HG02938 (cell line): ENCODE measurements at regions not wholly inside any gene's neighbourhood (a gene's known extent, or its start where the extent isn't known, plus 50 kb on each side); places are given as distances from the start of the nearest gene placed in this dataset.

ENCODE experiments used
- ATAC-seq: cut with Tn5 transposase; IDR thresholded peaks from one replicate; pipeline ENCODE4 v1.9.1; 2021; ENCODE audit warnings: mild to moderate bottlenecking, moderate library complexity; ENCODE audit not compliant: unreplicated experiment

DNA sequence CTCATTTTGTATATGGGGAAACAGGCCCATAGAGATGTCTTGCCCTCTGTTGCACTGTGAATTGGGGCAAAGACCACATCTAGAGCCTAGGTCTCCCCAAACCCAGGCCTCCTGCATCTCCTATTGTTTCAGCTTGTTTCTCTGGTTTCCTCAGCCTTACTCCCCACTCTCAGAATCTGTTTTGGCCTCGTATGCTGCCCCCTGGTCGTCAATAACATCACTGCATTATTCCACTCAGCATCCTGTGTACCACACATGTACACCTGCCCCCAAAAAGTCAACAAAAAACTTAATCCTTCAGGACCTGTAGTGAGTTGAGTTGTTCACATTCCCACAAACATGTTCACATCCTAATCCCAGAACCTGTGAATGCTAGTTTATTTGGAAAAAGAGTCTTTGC, 184.8 kb downstream of the BRINP2 start:
- ATAC-seq = no peak

DNA sequence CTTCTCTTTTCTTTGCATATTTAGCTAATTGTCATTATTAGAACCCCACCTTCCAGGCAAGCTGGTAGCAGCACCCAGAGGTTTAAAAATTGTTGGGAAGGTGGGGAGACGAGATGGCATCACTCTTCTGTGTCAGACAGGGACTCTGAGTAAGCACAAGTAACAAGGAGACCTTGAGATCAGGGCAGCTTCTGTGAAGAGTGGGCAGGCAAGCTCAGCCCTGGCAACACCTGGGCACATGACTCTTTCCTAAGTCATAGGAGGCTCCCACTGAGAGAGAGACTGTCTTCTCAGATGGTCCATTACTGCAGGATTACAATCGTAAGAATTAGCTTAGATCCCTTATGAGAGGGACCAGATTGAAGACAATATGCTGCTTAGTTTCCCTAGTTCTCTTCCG, 183.5 kb downstream of the BRINP2 start:
- no peak for ATAC-seq

DNA sequence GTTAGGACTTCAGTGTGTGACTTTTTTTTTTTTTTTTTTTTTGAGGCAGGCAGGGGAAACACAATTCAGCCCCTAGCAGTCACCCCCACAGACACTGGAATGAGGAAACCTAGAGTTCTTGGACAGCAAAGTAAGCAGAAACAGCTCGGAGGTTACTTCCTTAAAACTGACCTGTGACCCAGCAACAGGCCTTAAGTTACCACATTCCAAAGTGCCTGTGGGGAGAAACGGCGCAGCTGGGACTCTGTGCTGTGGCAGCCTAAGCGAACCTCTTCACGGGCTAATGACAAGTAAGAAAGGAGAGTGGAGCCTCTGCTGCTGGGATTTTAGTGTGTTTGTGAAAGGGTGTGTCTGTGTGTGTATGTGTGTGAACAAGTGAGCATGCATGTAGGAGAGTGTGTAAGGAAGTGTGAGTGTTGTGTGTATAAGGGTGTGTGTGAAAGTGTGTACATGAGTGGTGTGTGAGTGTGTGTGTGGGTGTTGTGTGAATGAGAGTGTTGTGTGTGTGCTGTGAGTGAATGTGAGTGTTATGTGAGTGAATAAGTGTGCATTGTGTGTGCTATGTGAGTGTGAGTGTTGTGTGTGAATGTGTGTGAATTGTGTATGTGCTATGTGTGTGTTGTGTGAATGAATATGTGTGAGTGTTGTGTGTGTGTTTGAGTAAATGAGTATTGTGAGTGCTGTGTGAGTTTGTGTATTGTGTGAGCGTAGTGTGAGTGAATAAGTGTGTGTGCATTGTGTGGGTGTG, 180.8 kb downstream of the BRINP2 start:
- ATAC-seq = no peak

DNA sequence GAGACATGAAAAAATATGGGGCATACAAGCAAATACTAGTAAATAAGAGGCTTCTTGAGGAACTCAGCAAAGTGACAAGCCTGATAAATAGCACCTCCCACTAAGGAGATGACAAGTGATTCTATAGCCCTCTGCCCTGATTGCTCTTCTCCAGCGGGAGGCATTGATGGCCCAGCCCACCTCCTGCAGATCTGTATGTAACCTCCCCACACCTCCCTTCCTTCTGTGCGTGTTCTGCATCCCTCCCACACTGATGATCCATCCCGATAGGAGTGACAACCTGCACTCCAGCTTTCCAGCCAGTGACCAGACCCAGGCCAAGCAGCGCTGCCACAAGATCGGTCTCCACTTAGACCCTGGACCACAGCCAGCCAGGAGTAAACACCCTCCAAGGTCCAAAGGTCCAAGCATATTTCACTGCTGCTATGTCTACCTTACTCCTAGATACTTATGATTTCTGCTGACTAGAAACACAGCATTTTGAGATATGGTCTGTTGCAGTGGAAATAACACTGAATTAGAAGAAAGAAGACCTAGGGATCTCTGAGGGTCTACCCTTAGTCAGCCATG, 176.1 kb downstream of the BRINP2 start:
- no peak for ATAC-seq

DNA sequence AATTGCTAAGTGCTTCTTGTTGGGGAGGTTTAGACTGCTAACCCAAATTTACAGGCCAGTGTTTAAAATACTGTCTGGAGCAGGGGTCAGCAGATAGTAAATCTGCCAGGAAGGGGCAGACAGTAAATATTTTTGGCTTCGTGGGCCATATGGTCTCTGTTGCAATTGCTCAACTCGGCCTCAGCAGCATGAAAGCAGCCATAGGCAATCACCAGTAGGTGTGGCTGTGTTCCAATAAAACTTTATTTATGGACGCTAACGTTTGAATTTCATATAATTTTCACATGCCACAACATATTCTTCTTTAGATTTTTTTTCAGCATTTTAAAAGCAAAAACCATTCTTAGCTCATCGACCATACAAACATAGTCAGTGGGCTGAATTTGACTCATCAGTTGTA, 172.7 kb downstream of the BRINP2 start:
- no peak for ATAC-seq

DNA sequence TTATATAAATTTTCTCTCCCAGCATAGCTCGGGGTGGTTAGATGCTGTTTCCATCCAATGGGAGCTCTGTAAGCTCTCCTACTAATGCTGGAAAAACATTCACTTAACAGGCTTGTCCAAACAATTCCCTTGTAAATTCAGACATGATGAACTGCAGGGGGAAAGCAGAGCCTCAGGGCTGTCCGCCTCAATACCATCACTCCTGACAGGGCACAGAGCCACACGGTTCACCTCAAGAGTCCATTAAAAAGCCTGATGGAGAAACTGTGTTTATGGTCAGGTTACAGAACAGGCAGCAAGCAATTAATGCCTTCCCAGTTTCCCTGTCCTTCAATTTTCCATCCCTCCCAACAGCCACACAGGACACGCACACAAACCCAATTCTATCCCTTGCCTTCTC, 171.0 kb downstream of the BRINP2 start:
- no peak for ATAC-seq

DNA sequence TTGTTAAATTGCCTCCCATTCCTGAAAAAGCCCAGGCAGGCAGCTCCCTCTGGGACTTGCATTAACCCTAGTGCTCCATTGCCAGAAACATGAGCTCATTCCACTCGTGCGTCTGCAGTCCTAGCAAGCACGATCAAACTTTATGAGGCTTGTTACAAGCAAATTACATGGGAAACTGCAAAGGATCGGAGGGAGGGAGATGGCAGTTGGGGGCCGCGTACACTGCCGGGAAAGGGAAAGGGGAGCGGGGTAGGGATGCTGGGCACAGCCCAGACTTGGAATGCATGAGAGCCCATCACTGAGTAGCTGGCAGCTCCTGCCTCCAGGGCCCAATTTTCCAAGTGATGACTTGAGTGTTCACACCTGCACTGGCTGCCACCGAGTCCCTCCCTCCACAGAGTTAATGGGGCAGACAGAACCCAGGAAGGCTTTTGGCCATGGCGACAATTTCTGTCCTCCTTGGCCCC, 169.9 kb downstream of the BRINP2 start:
- no peak for ATAC-seq

DNA sequence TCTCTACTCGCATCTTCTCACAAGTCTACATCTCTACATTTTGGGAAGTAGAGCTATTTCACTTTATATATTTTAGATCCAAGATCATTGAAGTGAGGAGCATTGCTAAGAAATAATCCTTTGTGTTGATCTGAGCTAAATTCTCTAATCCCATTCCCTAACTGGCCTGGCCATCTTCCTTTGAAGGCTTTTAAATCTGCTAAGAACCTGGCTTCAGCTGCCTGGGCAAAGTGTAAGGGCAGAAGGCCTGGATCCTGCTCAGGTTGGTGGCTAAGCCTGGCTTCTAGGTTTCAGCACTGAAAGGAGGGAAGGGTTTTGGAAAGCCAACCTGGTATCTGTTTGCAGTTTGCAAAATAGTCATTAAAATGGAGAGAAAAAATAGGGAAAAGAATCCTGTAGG, 167.6 kb downstream of the BRINP2 start:
- no peak for ATAC-seq

DNA sequence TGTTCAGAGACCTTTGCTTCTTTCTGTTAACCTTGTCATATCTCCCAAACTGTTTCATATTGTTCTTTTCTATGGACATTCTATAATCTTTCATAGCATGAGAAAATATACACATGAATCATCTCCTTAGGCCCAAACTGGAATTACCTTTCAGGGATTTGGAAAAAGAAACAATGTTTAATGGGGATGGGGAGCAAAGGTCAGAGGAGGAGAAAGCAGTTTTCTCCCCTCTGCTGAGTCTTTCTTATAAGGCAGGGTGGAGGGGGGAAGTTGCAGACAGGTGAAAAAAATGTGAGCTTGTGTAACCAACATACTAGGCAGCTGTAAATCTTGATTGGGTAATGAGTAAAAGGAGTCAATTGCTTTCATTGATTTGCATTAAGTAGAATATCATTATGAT, 164.1 kb downstream of the BRINP2 start:
- ATAC-seq = no peak

DNA sequence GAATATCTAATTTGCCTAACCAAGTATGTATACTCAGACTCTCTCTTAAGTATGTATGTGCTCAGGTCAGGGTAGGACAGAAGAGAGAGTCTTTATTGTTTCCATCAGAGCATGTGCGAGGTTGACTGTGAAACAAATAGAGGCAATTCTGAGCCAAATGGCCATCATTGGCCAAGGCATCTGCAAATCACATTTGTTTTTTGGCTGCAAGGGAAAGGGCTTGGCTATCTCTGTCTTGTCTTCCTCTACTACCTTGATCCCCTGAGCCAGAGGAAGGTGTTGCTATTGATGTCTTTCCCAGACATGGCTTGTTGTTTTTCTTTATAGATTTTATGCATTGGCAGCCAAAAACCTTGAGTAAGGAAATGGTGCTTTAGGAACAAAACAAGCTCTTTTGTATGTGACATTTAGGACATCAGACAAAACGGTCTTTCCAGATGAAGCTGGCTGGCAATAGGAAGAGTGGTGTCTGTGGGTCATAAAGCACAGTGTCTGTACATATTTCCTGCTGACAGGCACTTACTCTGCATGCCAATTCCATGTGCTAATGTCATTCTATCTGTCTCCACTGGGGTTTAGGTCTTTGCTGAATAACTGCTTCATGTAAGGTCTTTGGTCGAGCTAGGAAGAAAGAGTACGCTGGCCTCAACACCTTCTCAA, 163.3 kb downstream of the BRINP2 start:
- ATAC-seq = no peak
